ENCODE measurements at regions not wholly inside any gene's neighbourhood (a gene's known extent, or its start where the extent isn't known, plus 50 kb on each side); places are given as distances from the start of the nearest gene placed in this dataset.

DNA sequence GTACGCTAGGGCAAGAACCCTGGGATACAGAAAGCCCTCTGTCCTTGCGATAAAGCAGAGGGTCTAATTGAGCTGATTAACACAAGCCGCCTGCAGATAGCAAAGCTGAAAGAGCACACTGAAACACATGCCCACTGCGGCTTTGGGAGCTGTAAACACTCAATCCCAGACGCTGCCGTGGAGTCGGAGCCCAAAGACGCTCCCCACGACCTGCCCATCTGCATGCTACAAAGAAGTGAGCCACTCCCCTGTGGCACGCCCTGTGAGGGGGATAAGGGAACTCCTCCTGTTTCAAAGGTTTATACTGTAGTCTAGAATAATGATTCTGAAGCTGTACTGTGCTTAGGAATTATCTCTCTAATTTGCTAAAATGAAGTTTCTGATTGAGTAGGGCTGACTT, 985.6 kb upstream of the GHITM start:
- DNase-seq (ENCODE audit: insufficient read length, low spot score): no peak
- FAIRE-seq: no peak

DNA sequence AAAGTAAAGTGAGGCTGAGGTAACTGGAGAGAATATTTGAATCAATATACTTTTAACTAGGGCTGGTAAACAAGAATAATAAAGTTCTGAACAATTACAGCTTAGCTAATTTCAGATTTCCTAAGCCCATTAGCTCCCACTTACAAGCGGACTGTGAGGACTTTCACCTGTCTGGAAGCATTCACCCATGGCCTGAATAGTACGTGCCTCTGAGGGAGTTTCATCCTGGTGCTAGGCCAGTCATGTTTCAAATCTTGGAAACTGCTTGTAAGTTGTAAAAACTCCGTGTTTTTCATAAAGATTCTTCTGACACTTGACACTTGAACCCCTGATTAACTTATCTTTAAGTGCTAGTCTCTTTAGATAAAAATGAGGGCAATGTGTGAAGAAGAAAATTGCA, 975.2 kb upstream of the GHITM start:
- DNase-seq (ENCODE audit: insufficient read length, low spot score): no peak
- FAIRE-seq: no peak

DNA sequence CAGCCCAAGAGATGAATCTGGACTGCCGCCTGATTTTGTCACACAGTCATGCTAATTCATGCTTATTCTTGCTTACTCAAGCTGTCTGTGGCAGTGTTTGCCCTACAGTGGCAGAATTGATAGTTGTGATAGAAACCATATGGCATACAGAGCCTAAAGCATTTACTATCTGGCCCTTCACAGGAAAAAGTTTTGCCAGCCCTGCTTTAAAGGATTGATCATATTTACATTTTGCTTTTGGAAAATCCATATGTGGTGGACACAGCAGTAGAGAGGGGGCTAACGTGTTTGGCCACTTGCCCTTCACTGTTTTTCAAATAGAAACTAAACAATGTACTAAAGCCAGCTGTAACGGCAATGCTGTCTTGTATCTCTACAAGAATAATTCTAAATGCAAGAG, 974.0 kb upstream of the GHITM start:
- FAIRE-seq: no peak
- no peak for DNase-seq (ENCODE audit: insufficient read length, low spot score)

DNA sequence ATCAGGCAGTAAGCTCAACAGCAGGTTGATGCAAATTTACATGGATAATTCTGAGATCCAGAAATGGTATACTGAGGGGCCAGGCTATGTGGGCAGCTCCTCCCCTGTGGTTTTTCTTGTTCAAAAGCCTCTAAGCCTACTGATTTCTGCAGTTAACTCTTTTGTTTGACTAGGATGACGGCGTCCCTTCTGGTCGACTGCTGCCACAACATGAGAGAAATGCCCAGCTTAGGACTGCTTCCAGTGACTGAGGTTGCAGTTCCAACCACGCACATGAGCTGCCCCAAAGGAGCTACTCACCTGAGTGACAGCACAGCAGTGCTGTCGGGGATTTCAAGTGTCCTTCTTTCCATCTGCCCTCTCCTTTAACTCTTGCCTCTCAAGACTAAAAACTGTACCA, 973.0 kb upstream of the GHITM start:
- DNase-seq (ENCODE audit: insufficient read length, low spot score) (no peak), FAIRE-seq (no peak)

DNA sequence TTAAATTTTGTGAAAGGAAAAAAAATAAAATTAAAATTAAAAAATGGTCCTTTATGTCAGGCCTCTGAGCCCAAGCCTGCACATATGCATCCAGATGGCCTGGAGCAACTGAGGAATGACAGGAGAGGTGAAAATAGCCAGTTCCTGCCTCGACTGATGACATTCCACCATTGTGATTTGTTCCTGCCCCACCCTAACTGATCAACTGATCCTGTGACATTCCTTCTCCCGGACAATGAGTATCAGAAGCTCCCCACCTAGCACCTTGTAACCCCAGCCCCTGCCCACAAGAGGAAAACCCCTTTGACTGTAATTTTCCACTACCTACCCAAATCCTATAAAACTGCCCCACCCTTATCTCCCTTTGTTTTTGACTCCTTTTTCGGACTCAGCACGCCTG, 972.2 kb upstream of the GHITM start:
- no peak for FAIRE-seq
- DNase-seq (ENCODE audit: insufficient read length, low spot score): no peak

DNA sequence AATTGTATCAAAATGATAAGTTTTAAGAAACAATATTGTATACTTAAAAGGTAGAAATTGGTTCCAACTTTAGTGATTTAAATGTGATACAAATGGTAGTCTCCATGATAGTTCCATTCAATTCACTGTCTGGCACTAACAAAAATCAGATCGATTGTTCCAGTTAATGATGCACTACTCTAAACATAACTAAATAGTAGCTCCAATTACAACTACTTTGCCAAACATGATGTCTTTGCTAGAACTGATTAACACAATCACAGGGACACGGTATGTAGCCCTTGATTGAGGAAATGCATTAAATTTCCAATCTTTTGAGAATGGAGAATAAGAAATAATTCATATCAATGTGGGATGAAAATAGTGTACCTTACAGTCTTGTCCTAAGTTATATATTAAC, 962.4 kb upstream of the GHITM start:
- DNase-seq (ENCODE audit: insufficient read length, low spot score) (no peak), FAIRE-seq (no peak)

DNA sequence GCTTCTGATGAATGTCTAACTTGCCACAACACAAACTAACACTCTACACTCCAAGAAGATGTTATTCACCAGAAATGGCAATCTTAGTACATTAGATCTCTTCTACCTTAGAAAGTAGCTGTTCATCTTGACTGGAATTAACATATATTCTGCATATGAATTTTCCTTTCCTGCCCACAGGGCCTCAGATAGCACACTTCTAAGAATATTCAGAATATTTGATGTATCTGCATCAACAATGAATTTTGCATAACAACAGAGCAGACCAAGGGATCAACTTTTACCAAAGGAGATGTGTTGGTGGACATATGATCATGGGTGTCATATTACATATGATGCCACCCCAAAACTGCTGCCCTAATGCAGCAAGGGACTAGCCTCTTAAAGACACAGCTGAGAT, 960.8 kb upstream of the GHITM start:
- FAIRE-seq: no peak
- DNase-seq (ENCODE audit: insufficient read length, low spot score): no peak

DNA sequence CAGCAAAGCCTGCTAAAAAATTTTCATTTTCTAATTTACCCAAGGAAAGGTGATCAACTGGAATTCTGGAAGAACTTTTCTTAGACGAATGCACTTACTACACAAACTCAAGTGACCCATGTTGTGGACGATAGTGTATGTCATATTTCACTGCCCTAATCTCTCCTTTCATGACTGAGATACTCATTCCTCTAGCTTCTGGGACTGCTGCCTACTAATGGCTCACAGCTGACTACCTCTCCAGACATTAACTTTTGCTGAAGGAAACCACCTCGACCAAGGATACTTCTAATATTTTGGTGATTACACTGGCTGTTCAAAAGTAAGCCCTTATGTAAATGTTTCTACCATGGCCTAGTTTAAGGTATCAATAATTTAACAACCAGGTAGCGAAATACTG, 959.9 kb upstream of the GHITM start:
- FAIRE-seq (no peak), DNase-seq (ENCODE audit: insufficient read length, low spot score) (no peak)

DNA sequence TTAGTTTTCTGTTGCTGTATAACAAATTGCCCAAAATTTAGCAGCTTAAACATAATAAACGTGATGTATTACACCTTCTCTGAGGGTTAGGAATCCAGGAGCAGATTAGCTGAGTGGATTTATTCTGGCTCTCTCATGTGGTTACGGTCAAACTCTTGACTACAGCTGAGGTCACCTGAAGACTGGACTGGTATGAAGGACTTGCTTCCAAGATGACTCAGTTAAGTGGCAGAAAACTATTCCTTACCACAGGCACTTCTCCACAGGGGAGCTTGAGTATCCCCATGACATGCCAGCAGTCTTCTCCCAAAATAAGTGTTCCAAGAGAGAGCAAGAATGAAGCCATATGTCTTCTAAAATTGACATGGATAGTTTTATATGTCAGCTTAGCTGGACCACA, 957.2 kb upstream of the GHITM start:
- no peak for FAIRE-seq

DNA sequence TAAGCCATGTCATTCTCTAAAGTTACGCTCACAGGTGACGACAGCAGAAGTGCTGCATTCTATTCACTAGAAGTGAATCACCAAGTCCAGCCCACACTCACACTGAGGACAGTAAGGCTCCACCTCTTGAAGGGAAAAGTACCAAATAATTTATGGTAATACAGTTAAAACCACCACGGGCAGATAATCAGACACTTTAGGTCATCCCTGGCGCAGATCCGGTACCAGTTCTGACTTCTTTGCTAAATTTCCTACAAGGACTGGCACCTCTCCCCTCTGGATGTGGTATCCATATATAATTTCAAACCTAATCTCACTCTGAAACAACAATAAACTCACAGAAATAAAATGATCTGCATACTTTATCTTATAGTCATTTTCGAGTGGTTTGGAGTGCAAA, 954.7 kb upstream of the GHITM start:
- no peak for FAIRE-seq

More for the DNA sequence above, 957.2 kb upstream of the GHITM start:
- DNase-seq (ENCODE audit: insufficient read length, low spot score): no peak

DNA sequence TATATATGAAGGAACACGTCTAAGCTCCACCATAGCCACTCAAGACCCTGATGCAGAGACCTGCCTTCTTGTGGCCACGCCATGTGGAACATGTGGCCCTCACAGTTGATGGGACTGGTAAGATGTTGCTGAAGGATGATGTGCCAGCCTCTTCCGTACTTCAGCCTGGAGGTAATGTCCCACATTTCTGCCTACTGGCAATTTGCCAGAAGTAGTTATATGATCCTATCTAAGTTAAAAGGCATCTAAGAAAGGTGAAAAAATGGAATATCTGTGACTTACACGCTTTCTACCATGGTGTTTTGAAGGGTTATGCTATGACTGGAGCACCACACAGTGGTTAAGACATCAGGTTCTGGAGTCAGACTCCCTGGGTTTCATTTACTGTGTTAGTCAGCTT, 948.7 kb upstream of the GHITM start:
- FAIRE-seq (no peak), DNase-seq (ENCODE audit: insufficient read length, low spot score) (no peak)

More for the DNA sequence above, 954.7 kb upstream of the GHITM start:
- DNase-seq (ENCODE audit: insufficient read length, low spot score): no peak

DNA sequence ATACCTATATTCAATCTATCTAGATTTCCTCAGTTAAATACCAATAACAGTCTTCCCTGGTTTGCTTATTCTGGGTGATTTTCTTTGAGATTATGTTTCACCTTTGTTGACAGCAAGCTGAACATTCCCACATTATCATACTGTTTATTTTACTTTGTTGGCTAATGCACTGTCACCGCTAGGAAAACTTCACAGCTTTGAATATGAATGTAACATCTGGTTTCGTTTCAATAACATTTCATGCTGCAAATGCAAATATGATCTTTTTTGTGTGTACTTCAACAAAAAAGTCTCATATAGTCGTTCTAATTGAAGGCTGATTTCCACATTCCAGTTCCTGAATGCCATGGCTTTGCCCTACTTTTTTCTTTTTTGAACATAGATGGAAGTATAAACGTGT, 946.3 kb upstream of the GHITM start:
- DNase-seq (ENCODE audit: insufficient read length, low spot score) (no peak), FAIRE-seq (no peak)

DNA sequence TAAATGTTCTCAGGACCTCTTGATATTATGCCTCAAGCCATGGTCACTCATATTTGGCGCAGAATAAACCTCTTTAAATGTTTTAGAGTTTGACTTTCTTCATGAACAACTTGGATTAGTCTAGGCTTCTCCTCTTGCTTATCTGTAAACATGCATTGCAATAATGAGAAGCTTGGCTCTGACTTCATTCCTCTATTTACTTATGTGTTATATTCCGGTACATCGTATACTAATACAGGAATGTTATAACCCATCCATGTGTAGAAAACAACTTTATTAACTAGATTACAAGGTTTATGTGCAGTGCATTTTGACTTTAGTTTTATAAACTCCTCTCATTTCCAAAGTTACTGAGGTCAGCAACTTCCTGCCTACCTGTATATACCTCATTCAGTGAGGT, 944.3 kb upstream of the GHITM start:
- FAIRE-seq (no peak), DNase-seq (ENCODE audit: insufficient read length, low spot score) (no peak)

DNA sequence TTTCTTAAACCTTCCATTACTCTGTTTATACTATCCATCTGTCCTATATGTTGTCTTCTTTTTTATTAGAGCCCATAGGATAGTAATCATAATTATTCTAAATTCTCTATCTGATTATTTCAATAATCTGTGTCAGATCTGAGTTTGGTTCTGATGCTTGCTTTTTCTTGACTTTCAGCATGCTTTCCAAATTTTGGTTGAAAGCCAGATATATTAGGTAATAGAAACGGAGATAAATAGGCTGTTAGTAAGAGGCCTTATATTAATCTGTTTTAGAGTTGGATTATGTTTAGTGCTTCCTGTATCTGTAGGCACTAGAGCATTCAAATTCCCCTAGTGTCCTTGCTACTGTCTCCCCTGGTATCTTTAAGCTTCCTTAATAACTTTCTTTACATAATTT, 939.9 kb upstream of the GHITM start:
- FAIRE-seq (no peak), DNase-seq (ENCODE audit: insufficient read length, low spot score) (no peak)

DNA sequence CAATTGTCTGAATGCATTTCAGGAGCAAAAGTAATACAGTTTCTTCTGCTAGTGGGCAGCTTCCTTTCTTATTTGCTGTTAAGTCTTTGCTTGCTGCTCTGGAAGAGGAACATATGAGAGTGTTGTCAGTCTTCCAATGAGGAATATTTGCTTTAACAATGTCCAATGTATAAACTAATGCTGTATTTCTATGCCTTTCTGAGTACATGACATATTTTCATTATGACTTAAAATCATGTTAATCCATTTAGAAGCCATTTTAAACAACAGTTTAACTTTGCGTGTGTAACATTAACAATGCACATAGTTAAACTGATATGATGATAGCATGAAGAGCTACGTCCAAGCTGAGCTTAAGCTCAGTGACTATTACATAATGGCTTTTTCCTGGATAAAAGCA, 933.4 kb upstream of the GHITM start:
- DNase-seq (ENCODE audit: insufficient read length, low spot score) (no peak), FAIRE-seq (no peak)

DNA sequence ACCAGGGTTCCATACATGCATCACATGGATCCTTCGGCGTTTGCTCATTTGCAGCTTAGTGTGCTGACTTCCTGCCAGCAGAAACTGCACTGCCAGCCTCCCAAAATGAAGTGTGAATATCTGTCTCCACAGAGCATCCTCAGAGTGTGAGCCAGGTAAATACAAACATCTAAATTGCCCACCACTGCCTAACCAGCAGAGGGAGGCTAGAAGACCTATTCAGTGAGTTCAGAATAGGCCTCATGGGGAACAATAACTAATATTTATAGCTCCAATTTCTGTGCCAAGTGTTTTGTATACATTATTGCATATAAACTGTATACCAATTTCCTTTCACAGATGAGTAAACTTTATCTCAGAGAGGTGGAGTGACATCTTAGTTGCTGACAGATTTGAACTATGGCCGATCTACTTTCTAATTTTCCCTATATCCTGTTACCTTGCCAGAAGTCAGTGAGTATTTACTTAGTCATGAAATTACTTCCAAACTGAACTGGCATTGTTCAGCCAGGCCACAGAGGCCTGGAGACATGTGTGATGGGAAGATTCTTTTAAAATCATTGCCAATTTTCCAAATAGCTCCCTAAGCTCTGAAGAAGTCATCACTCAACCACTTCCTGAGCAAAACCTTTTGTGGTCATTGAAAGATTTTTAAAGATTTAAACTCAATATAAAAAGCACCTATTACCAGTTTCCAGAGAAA, 926.5 kb upstream of the GHITM start:
- no peak for DNase-seq (ENCODE audit: insufficient read length, low spot score)
- FAIRE-seq: no peak

DNA sequence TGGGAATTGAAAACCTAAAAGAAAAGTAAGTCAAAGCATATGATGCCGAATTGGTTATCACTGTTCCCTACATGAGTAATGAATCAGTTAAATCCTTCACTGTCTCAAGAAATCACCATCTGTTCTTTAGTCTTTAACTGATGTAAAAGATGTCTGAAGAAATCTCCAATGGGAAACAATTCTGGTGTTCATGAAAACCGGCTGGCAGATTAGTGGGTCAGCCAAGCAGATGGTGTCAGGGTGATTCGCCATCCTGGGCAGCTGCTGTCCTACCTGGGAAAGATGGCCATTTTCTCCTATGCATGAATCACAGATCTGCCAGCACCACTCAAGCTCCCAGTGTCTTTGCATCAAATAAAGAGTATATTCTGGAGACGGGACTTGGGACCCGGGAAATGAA, 925.2 kb upstream of the GHITM start:
- no peak for DNase-seq (ENCODE audit: insufficient read length, low spot score)
- no peak for FAIRE-seq

DNA sequence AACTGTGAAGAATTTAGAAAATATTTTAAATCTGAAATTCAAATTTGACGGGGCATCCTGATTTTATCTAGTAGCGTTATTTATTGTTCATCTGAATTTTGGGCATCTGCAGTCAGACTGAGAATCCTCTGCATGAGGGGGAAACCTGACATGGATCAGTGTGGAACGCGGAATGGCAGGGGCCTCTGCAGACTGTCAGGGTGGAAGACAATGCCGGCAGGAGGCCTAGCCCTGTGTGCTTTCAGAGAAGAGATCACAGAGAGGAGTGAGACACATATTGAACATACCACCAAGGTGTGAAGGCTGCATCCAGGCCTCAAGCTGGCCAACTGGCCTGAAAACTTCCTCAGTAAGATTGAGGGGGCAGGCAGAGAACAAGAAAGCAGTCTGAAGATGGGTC, 921.1 kb upstream of the GHITM start:
- DNase-seq (ENCODE audit: insufficient read length, low spot score): no peak
- no peak for FAIRE-seq

DNA sequence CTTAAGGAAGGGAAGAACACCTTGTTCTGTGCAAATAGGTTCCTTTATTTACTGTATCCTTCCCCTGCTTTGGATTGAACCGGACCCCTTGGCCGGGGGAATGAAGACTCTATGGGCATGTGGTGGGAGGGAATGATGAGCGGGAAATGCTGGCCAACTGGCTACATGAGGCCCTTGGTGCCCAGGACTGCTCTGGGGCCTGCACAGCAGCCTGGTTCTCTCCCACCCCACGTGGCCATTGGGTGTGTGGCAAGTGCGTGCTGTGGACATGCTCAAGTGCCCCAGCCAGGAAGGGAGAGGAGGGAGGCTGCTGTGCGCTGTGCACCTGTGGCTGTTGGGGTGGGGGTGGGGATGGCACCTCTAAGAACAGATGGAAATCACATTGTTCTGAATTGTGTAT, 917.0 kb upstream of the GHITM start:
- DNase-seq (ENCODE audit: insufficient read length, low spot score) (no peak), FAIRE-seq (no peak)

DNA sequence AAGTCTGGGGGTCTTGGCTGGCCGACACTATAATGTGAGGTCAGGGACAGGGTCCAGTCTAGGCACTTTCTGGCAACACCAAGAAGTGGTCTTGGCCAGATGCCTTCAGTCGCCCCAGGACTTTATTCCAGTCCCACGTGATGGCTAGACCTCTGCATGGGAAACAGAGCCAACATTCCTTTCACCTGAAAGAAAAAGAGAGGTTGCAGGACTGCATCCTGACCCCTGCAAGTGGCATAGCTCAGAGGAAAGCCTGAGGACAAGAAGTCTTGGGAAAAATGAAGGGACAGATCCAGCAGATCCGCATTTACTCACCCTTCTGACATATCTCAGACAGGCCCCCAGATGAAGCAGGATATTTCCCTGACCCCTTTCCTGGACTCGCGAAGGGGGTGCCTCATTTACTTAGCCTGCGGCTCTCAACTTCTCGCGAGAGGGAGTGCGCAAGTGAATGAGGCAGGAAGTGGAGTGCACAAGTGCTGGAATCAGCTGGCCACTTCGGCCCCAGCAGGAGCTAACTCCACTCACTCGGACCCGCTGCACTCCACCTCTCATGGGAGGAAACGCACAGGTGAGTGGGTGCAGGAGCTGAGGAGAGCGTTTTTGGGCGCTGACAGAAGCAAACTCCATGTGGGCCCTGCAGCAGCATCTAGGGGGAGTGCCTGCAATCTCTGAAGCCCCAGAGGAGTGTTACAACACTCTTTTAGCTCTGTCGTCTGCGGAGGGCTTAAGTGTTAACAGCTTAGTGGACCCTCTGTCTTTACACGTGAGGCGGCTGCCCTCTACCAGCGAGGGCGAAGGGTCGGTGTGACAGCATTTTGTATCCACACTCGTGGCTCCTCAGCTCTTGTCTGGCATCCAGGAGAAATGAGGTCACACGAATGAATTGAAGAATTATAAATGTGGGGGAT, 916.2 kb upstream of the GHITM start:
- no peak for DNase-seq (ENCODE audit: insufficient read length, low spot score)
- FAIRE-seq: no peak

DNA sequence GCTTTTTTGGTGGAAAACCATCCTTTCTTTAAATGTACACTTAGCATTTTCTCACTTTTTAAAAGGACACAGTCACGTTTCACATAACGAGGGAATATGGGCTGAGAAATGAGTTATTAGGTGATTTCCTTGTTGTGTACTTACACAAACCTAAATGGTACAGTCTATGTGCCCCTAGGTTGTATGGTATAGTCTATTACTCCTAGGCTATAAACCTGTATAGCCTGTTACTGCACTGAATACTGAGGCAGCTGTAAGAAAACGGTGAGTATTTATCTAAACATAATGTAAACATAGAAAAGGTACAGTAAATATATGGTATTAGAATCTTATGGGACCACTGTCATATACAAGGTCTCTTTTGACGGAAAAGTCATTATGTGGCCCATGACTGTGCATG, 913.5 kb upstream of the GHITM start:
- FAIRE-seq (no peak), DNase-seq (ENCODE audit: insufficient read length, low spot score) (no peak)

DNA sequence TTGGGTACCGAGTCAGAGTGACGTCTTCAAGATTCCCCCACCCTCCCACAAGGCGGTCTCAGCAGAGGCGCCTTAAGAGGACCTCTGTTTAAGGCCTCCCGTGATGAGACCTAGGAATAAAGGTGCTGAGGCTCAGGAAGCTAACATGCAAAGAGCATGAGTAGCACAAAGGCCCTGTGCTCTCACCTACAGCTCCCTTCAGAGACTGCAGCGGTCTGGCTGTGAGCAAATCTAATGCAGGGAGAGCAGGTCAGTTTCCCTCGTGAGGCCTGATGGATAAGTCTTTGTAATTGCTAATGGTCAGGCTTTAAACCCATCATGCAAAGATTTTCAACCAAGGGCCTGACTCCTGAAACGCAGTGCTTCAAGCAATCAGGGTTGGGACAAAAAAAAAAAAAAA, 909.3 kb upstream of the GHITM start:
- FAIRE-seq (no peak), DNase-seq (ENCODE audit: insufficient read length, low spot score) (no peak)

All from HTR-8/SVneo (cell line).